ENCODE measurements at regions not wholly inside any gene's neighbourhood (a gene's known extent, or its start where the extent isn't known, plus 50 kb on each side); places are given as distances from the start of the nearest gene placed in this dataset.

GRCh38 chr7:136057509-136057908 is 80.3 kb upstream of the MTPN start:
- no peak for DNase-seq

GRCh38 chr7:136056651-136057231 is 79.6 kb upstream of the MTPN start:
- no peak for DNase-seq

GRCh38 chr7:136055266-136055665 is 78.1 kb upstream of the MTPN start:
- DNase-seq = no peak

GRCh38 chr7:136053689-136054485 is 76.7 kb upstream of the MTPN start:
- DNase-seq = no peak

- no peak for DNase-seq
These were observed 74.2 kb upstream of the MTPN start for GRCh38 chr7:136051203-136051928.

- DNase-seq = no peak
These were observed 73.3 kb upstream of the MTPN start for GRCh38 chr7:136050462-136050847.

- DNase-seq = no peak
These were observed 72.8 kb upstream of the MTPN start for GRCh38 chr7:136049818-136050461.

GRCh38 chr7:136049117-136049516 is 72.0 kb upstream of the MTPN start:
- DNase-seq = no peak

- DNase-seq = no peak
These were observed 69.4 kb upstream of the MTPN start for GRCh38 chr7:136046548-136046947.

- no peak for DNase-seq
These were observed 68.8 kb upstream of the MTPN start for GRCh38 chr7:136045992-136046391.

- DNase-seq = no peak
These were observed 68.0 kb upstream of the MTPN start for GRCh38 chr7:136045181-136045580.

- peak; percentile 59 for DNase-seq
These were observed 62.6 kb upstream of the MTPN start for GRCh38 chr7:136039577-136040345.

- DNase-seq = no peak
These were observed 59.2 kb upstream of the MTPN start for GRCh38 chr7:136036336-136036735.

- DNase-seq = no peak
These were observed 57.0 kb upstream of the MTPN start for GRCh38 chr7:136034132-136034531.

- no peak for DNase-seq
These were observed 56.4 kb upstream of the MTPN start for GRCh38 chr7:136033413-136034031.

- DNase-seq = no peak
These were observed 53.7 kb upstream of the MTPN start for GRCh38 chr7:136030867-136031318.

GRCh38 chr7:136030330-136030729 is 53.2 kb upstream of the MTPN start:
- no peak for DNase-seq

GRCh38 chr7:136027160-136027559 is 50.0 kb upstream of the MTPN start:
- DNase-seq = no peak

Data from NCI-H2227 treated with DMSO at 0.1 percent for 48 hours (cell line).